NOMO-1 (cell line): ENCODE measurements at regions not wholly inside any gene's neighbourhood (a gene's known extent, or its start where the extent isn't known, plus 50 kb on each side); places are given as distances from the start of the nearest gene placed in this dataset.

Experiments used
- DNase-seq, 2 experiments: peaks; one replicate each; lab custom pipeline; 2025; ENCODE audit not compliant: unreplicated experiment in 2 of 2; lab: John Stamatoyannopoulos, UW

- peak; percentile 46 to 74 for DNase-seq
Measured at GRCh38 chr18:45373286-45373880, 241.9 kb upstream of the SLC14A2 start.

GRCh38 chr18:45374236-45374635, 241.0 kb upstream of the SLC14A2 start:
- DNase-seq, result no peak

GRCh38 chr18:45374878-45375630, 240.2 kb upstream of the SLC14A2 start:
- no peak for DNase-seq

GRCh38 chr18:45376193-45376592, 239.1 kb upstream of the SLC14A2 start:
- no peak for DNase-seq

- DNase-seq, result no peak
Measured at GRCh38 chr18:45378308-45378707, 237.0 kb upstream of the SLC14A2 start.

GRCh38 chr18:45378933-45379332, 236.3 kb upstream of the SLC14A2 start:
- no peak for DNase-seq

- no peak for DNase-seq
Measured at GRCh38 chr18:45379903-45380302, 235.4 kb upstream of the SLC14A2 start.

- DNase-seq, result no peak
Measured at GRCh38 chr18:45381282-45381681, 234.0 kb upstream of the SLC14A2 start.

- DNase-seq, result no peak
Measured at GRCh38 chr18:45383228-45383627, 232.0 kb upstream of the SLC14A2 start.

- peak; percentile 18 to 21 for DNase-seq
Measured at GRCh38 chr18:45384137-45384961, 230.9 kb upstream of the SLC14A2 start.

GRCh38 chr18:45384962-45385315, 230.3 kb upstream of the SLC14A2 start:
- DNase-seq, result no peak

GRCh38 chr18:45386041-45386655, 229.1 kb upstream of the SLC14A2 start:
- peak; percentile 18 to 28 for DNase-seq

- no peak for DNase-seq
Measured at GRCh38 chr18:45387229-45387628, 228.0 kb upstream of the SLC14A2 start.

GRCh38 chr18:45398448-45398847, 216.8 kb upstream of the SLC14A2 start:
- DNase-seq, result no peak

GRCh38 chr18:45399146-45399545, 216.1 kb upstream of the SLC14A2 start:
- DNase-seq, result no peak

- no peak for DNase-seq
Measured at GRCh38 chr18:45399643-45400042, 215.6 kb upstream of the SLC14A2 start.

GRCh38 chr18:45402485-45403056, 212.7 kb upstream of the SLC14A2 start:
- no peak for DNase-seq

- DNase-seq, result no peak
Measured at GRCh38 chr18:45403341-45404049, 211.8 kb upstream of the SLC14A2 start.

- no peak for DNase-seq
Measured at GRCh38 chr18:45408218-45408617, 207.1 kb upstream of the SLC14A2 start.

- DNase-seq, result no peak
Measured at GRCh38 chr18:45409971-45410370, 205.3 kb upstream of the SLC14A2 start.
